Suprapubic skin (tissue), 4 donors: ENCODE measurements at regions not wholly inside any gene's neighbourhood (a gene's known extent, or its start where the extent isn't known, plus 50 kb on each side); places are given as distances from the start of the nearest gene placed in this dataset.
A peak's percentile ranks its signal among the peaks of the same experiment; 100 is the strongest.

Source experiments
- DNase-seq, 2 donors: peaks; one replicate each; pipeline ENCODE4 v3.0.0-alpha.2; 2019; ENCODE audit warnings: low spot score in 2 of 2
- H3K27ac ChIP-seq: fragments of 200-600 bp; sonication (generic); one replicate; pipeline ENCODE4 v1.5.1; 2019
- H3K27me3 ChIP-seq: fragments of 200-600 bp; sonication (generic); one replicate; pipeline ENCODE4 v1.5.1; 2019
- H3K36me3 ChIP-seq: fragments of 200-600 bp; sonication (generic); one replicate; pipeline ENCODE4 v1.5.1; 2019
- H3K4me1 ChIP-seq: fragments of 200-600 bp; sonication (generic); one replicate; pipeline ENCODE4 v1.5.1; 2019
- H3K4me3 ChIP-seq: fragments of 200-600 bp; sonication (generic); one replicate; pipeline ENCODE4 v1.5.1; 2019; ENCODE audit warnings: mild to moderate bottlenecking
- H3K9me3 ChIP-seq: fragments of 200-600 bp; sonication (generic); one replicate; pipeline ENCODE4 v1.5.1; 2019
- CTCF ChIP-seq, 2 donors: fragments of 200-600 bp in 1 of 2; fragments of 450-650 bp in 1 of 2; sonication (generic) in 1 of 2; IDR thresholded peaks; one replicate each; pipeline ENCODE4 v1.5.1; 2016 to 2019; ENCODE audit warnings: antibody characterized with exemption in 2 of 2, mild to moderate bottlenecking in 1 of 2, moderate library complexity in 1 of 2
- EP300 ChIP-seq: sonication (generic); formaldehyde crosslinking; IDR thresholded peaks from one replicate; pipeline ENCODE4 v1.6.1; 2017; ENCODE audit warnings: antibody characterized with exemption
- POLR2A ChIP-seq, 2 donors: fragments of 450-650 bp; IDR thresholded peaks; one replicate each; pipeline ENCODE4 v1.6.1; 2017; ENCODE audit warnings: antibody characterized with exemption in 2 of 2, mild to moderate bottlenecking in 2 of 2, moderate library complexity in 2 of 2
- POLR2AphosphoS5 ChIP-seq, 3 donors: sonication (generic); formaldehyde crosslinking; IDR thresholded peaks; one replicate each; pipeline ENCODE4 v1.6.1; 2017; ENCODE audit warnings: antibody characterized with exemption in 3 of 3
- WGBS: methylation state at CpG from one replicate; pipeline ENCODE4 v1.1.5; 2018; 5-methylcytosine and 5-hydroxymethylcytosine counted together

GRCh38 chr10:88089498-88089897 is 226.1 kb downstream of the PTEN start:
- H3K27me3 ChIP-seq: no peaks in the 10 kb centered on the region
- H3K4me3 ChIP-seq: no peak overlapping the region
- H3K27ac ChIP-seq: no peak overlapping the region
- H3K4me1 ChIP-seq: peaks cover 30% of the 10 kb centered on the region
- TF ChIP-seq POLR2A (IDR thresholded peaks at IDR 0.05): no peak
- no peak for DNase-seq
- H3K36me3 ChIP-seq: no peaks in the 10 kb centered on the region
- no peaks in the 10 kb centered on the region for H3K9me3 ChIP-seq

GRCh38 chr10:88090568-88091214 is 227.3 kb downstream of the PTEN start:
- Histone ChIP-seq H3K4me1 (peaks cover 30% of the 10 kb centered on the region), H3K27ac (no peak overlapping the region), H3K9me3 (no peaks in the 10 kb centered on the region), H3K27me3 (no peaks in the 10 kb centered on the region), H3K4me3 (no peak overlapping the region), H3K36me3 (no peaks in the 10 kb centered on the region)
- TF ChIP-seq POLR2A (IDR thresholded peaks at IDR 0.05): no peak
- TF ChIP-seq CTCF (IDR thresholded peaks at IDR 0.05): no peak
- WGBS: 95% methylated on average over 7 of the region's 7 CpGs
- DNase-seq: no peak

GRCh38 chr10:88091490-88092061 is 228.2 kb downstream of the PTEN start:
- no peak overlapping the region for H3K4me3 ChIP-seq
- peaks cover 30% of the 10 kb centered on the region for H3K4me1 ChIP-seq
- no peaks in the 10 kb centered on the region for H3K27me3 ChIP-seq
- H3K9me3 ChIP-seq: no peaks in the 10 kb centered on the region
- 44% methylated on average over 4 of the region's 4 CpGs for WGBS
- DNase-seq: no peak
- no peak for TF ChIP-seq POLR2A (IDR thresholded peaks at IDR 0.05)
- peak in 1 of 3 donors; percentile 30 for TF ChIP-seq POLR2AphosphoS5 (IDR thresholded peaks at IDR 0.05)
- no peaks in the 10 kb centered on the region for H3K36me3 ChIP-seq
- H3K27ac ChIP-seq: no peak overlapping the region

DNA sequence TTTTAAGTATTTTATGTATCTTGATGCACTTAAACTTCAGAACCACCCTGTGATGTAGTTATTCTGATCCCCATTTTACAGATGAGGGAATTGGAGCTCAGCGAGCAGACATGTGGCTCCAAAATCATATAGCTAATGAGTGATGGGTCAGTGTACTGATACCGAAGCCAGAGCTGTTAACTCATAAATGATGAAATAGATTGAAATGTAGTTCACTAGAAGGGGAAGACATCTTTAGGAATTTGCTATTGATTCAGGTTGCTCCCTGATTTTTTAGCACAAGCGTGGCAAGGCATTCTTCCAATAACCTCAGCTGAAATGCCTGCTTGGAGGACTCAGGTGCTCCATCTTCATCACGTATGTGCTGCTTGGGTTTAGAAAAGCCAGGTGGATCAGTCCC is 228.8 kb downstream of the PTEN start:
- no peaks in the 10 kb centered on the region for H3K9me3 ChIP-seq
- H3K4me3 ChIP-seq: no peak overlapping the region
- 91% methylated on average over 4 of the region's 4 CpGs for WGBS
- H3K27me3 ChIP-seq: no peaks in the 10 kb centered on the region
- TF ChIP-seq EP300: no peak
- TF ChIP-seq POLR2A (IDR thresholded peaks at IDR 0.05): no peak
- DNase-seq: no peak
- no peaks in the 10 kb centered on the region for H3K36me3 ChIP-seq
- peaks cover 30% of the 10 kb centered on the region for H3K4me1 ChIP-seq
- H3K27ac ChIP-seq: no peak overlapping the region

GRCh38 chr10:88092973-88093372 is 229.5 kb downstream of the PTEN start:
- TF ChIP-seq POLR2A (IDR thresholded peaks at IDR 0.05): no peak
- no peak for TF ChIP-seq POLR2AphosphoS5 (IDR thresholded peaks at IDR 0.05)
- TF ChIP-seq EP300: no peak
- TF ChIP-seq CTCF (IDR thresholded peaks at IDR 0.05): no peak
- no peaks in the 10 kb centered on the region for H3K36me3 ChIP-seq
- H3K27me3 ChIP-seq: no peaks in the 10 kb centered on the region
- WGBS: 82% methylated on average over 5 of the region's 5 CpGs
- no peak overlapping the region for H3K27ac ChIP-seq
- peaks cover 30% of the 10 kb centered on the region for H3K4me1 ChIP-seq
- H3K9me3 ChIP-seq: no peaks in the 10 kb centered on the region
- no peak for DNase-seq
- no peak overlapping the region for H3K4me3 ChIP-seq

DNA sequence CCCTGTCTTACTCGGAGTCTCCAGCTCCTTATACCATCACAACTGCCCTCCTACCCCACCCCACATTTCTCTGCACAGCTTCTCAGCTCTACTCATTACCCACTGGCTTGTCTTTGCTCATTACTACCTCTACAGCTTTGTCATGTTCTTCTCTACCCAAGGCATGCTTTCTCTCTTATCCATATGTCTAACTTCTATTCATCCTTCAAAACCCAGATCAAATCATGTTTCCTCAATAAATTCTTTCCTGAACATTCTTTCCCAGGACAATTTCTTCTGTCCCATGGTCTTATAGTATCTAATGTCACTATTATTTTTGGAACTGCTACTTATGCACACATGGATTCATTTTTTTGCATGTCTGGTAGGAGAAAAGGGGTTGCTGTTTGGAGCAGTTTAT is 231.4 kb downstream of the PTEN start:
- Histone ChIP-seq H3K9me3 (no peaks in the 10 kb centered on the region), H3K27me3 (no peaks in the 10 kb centered on the region), H3K4me1 (peaks cover 20% of the 10 kb centered on the region), H3K27ac (no peak overlapping the region), H3K4me3 (no peak overlapping the region), H3K36me3 (no peaks in the 10 kb centered on the region)
- TF ChIP-seq CTCF (IDR thresholded peaks at IDR 0.05): no peak
- no peak for TF ChIP-seq POLR2A (IDR thresholded peaks at IDR 0.05)
- no peak for TF ChIP-seq EP300
- no peak for TF ChIP-seq POLR2AphosphoS5 (IDR thresholded peaks at IDR 0.05)
- DNase-seq: no peak
- 100% methylated on average over 1 of the region's 1 CpG for WGBS
